H9 (cell line): ENCODE measurements at regions not wholly inside any gene's neighbourhood (a gene's known extent, or its start where the extent isn't known, plus 50 kb on each side); places are given as distances from the start of the nearest gene placed in this dataset.

ENCODE experiments used
- DNase-seq: peaks from one replicate; pipeline ENCODE4 v3.0.0-alpha.2; 2017
- H2AFZ ChIP-seq: one replicate; pipeline ENCODE4 v1.6.1; 2013; ENCODE audit warnings: mild to moderate bottlenecking, low read length, control low read depth, moderate library complexity
- H2AK5ac ChIP-seq: 2 replicates; pipeline ENCODE4 v1.6.1; 2013; ENCODE audit warnings: low read length, control low read depth, mixed read lengths; ENCODE audit not compliant: insufficient read length
- H2BK120ac ChIP-seq: one replicate; pipeline ENCODE4 v1.6.1; 2013; ENCODE audit warnings: low read depth, mild to moderate bottlenecking, low read length, control low read depth, inconsistent platforms; ENCODE audit not compliant: poor library complexity, severe bottlenecking
- H2BK12ac ChIP-seq: 2 replicates; pipeline ENCODE4 v1.6.1; 2013; ENCODE audit warnings: low read length, control low read depth, mixed read lengths, low read depth; ENCODE audit not compliant: insufficient read length
- H2BK15ac ChIP-seq: 2 replicates; pipeline ENCODE4 v1.6.1; 2013; ENCODE audit warnings: low read depth, low read length, control low read depth
- H2BK20ac ChIP-seq: one replicate; pipeline ENCODE4 v1.6.1; 2013; ENCODE audit warnings: low read depth, mild to moderate bottlenecking, low read length, control low read depth, inconsistent platforms; ENCODE audit not compliant: poor library complexity, severe bottlenecking
- H2BK5ac ChIP-seq: 2 replicates; pipeline ENCODE4 v1.6.1; 2013; ENCODE audit warnings: low read length, control low read depth, mixed read lengths; ENCODE audit not compliant: insufficient read length
- H3K14ac ChIP-seq: 2 replicates; pipeline ENCODE4 v1.6.1; 2013; ENCODE audit warnings: low read length, control low read depth; ENCODE audit not compliant: insufficient read depth
- H3K18ac ChIP-seq: 2 replicates; pipeline ENCODE4 v1.6.1; 2013; ENCODE audit warnings: low read depth, mild to moderate bottlenecking, mixed read lengths, low read length, control low read depth; ENCODE audit not compliant: insufficient read length
- H3K23ac ChIP-seq: 2 replicates; pipeline ENCODE4 v1.6.1; 2013; ENCODE audit warnings: low read length, control low read depth, mixed read lengths, low read depth; ENCODE audit not compliant: insufficient read length
- H3K23me2 ChIP-seq: 2 replicates; pipeline ENCODE4 v1.6.1; 2013; ENCODE audit warnings: low read depth, mild to moderate bottlenecking, mixed read lengths, low read length, control low read depth; ENCODE audit not compliant: insufficient read length, poor library complexity, severe bottlenecking
- H3K27ac ChIP-seq: 2 replicates; pipeline ENCODE4 v1.5.1; 2013; ENCODE audit warnings: low read length, control low read depth, mixed read lengths, low read depth; ENCODE audit not compliant: insufficient read length
- H3K27me3 ChIP-seq: 2 replicates; pipeline ENCODE4 v1.6.1; 2013; ENCODE audit warnings: low read length, control low read depth, inconsistent platforms; ENCODE audit not compliant: insufficient read depth
- H3K4ac ChIP-seq: 2 replicates; pipeline ENCODE4 v1.6.1; 2013; ENCODE audit warnings: low read depth, mild to moderate bottlenecking, control low read depth, inconsistent platforms, low read length, moderate library complexity
- H3K4me1 ChIP-seq: 2 replicates; pipeline ENCODE4 v1.6.1; 2013; ENCODE audit warnings: low read length, control low read depth, inconsistent platforms; ENCODE audit not compliant: insufficient read depth
- H3K4me2 ChIP-seq: 2 replicates; pipeline ENCODE4 v1.6.1; 2013; ENCODE audit warnings: low read length, control low read depth, mixed read lengths; ENCODE audit not compliant: insufficient read length, insufficient read depth
- H3K56ac ChIP-seq: 2 replicates; pipeline ENCODE4 v1.6.1; 2013; ENCODE audit warnings: low read depth, mild to moderate bottlenecking, mixed read lengths, low read length, control low read depth; ENCODE audit not compliant: insufficient read length
- H3K79me1 ChIP-seq: 2 replicates; pipeline ENCODE4 v1.6.1; 2013; ENCODE audit warnings: low read depth, mild to moderate bottlenecking, moderate library complexity, low read length, control low read depth, inconsistent platforms; ENCODE audit not compliant: insufficient read depth, poor library complexity, severe bottlenecking
- H3K79me2 ChIP-seq: 2 replicates; pipeline ENCODE4 v1.6.1; 2013; ENCODE audit warnings: low read length, control low read depth, inconsistent platforms; ENCODE audit not compliant: insufficient read depth
- H3K9ac ChIP-seq: 2 replicates; pipeline ENCODE4 v1.6.1; 2013; ENCODE audit warnings: low read length, control low read depth, mixed read lengths; ENCODE audit not compliant: insufficient read length; ENCODE audit errors: extremely low read depth
- H3K9me3 ChIP-seq: one replicate; pipeline ENCODE4 v1.6.1; 2013; ENCODE audit warnings: low read depth, low read length, inconsistent platforms; ENCODE audit not compliant: control insufficient read depth
- H3T11ph ChIP-seq: one replicate; pipeline ENCODE4 v1.6.1; 2013; ENCODE audit warnings: mild to moderate bottlenecking, low read length, control low read depth, inconsistent platforms
- H4K20me1 ChIP-seq: one replicate; pipeline ENCODE4 v1.6.1; 2013; ENCODE audit not compliant: control insufficient read depth, insufficient read length, insufficient read depth
- H4K5ac ChIP-seq: 2 replicates; pipeline ENCODE4 v1.6.1; 2013; ENCODE audit warnings: low read depth, mild to moderate bottlenecking, mixed read lengths, low read length, control low read depth; ENCODE audit not compliant: insufficient read length
- H4K8ac ChIP-seq: replicated peaks from 2 replicates; pipeline ENCODE4 v1.6.1; 2013; ENCODE audit warnings: low read length, control low read depth, mixed read lengths, low read depth; ENCODE audit not compliant: insufficient read length
- H4K91ac ChIP-seq: 2 replicates; pipeline ENCODE4 v1.6.1; 2013; ENCODE audit warnings: low read depth, mild to moderate bottlenecking, moderate library complexity, mixed read lengths, low read length, control low read depth; ENCODE audit not compliant: insufficient read length
- H3K27ac Mint-ChIP-seq, 3 experiments: 2 replicates in 2 of 3; 3 replicates in 1 of 3; pipeline ENCODE4 v1.8.0; 2020 to 2021; ENCODE audit warnings: mixed read lengths in 3 of 3, mild to moderate bottlenecking in 1 of 3, moderate library complexity in 1 of 3
- H3K27me3 Mint-ChIP-seq: 2 replicates; pipeline ENCODE4 v1.8.0; 2021; ENCODE audit warnings: low read depth, mild to moderate bottlenecking, moderate library complexity, mixed read lengths
- H3K36me3 Mint-ChIP-seq, 3 experiments: 2 replicates in 2 of 3; 3 replicates in 1 of 3; pipeline ENCODE4 v1.8.0; 2020 to 2021; ENCODE audit warnings: low read depth in 3 of 3, mixed read lengths in 3 of 3; ENCODE audit not compliant: insufficient read depth in 1 of 3
- H3K4me1 Mint-ChIP-seq, 2 experiments: 2 replicates each; pipeline ENCODE4 v1.8.0; 2020; ENCODE audit warnings: mixed read lengths in 2 of 2
- H3K4me3 Mint-ChIP-seq, 2 experiments: 2 replicates in 1 of 2; 3 replicates in 1 of 2; pipeline ENCODE4 v1.8.0; 2020 to 2021; ENCODE audit warnings: mild to moderate bottlenecking in 2 of 2, mixed read lengths in 2 of 2, moderate library complexity in 1 of 2
- H3K9me3 Mint-ChIP-seq, 2 experiments: 2 replicates in 1 of 2; 3 replicates in 1 of 2; pipeline ENCODE4 v1.8.0; 2020; ENCODE audit warnings: mild to moderate bottlenecking in 2 of 2, mixed read lengths in 2 of 2, moderate library complexity in 1 of 2
- CTCF ChIP-seq: fragments of 200-600 bp; sonication (generic); conservative IDR thresholded peaks from 3 replicates; pipeline ENCODE4 v1.8.0; 2021; ENCODE audit warnings: antibody characterized with exemption, mild to moderate bottlenecking
- WGBS: extraction: QIAGEN DNeasy Blood & Tissue Kit; methylation state at CpG from one replicate; pipeline ENCODE4 v1.1.7; 2013; ENCODE audit warnings: missing lambda C conversion rate, low lambda C conversion rate, mixed read lengths; ENCODE audit not compliant: insufficient read length; ENCODE audit errors: extremely low coverage; 5-methylcytosine and 5-hydroxymethylcytosine counted together

- Mint-ChIP-seq H3K27me3 (no peaks in the 10 kb centered on the region), H3K27ac (no peak overlapping the region), H3K9me3 (no peaks in the 10 kb centered on the region), H3K4me1 (peaks cover 13 to 15% of the 10 kb centered on the region in 2 experiments), H3K36me3 (no peaks in the 10 kb centered on the region), H3K4me3 (no peak overlapping the region)
- no peak overlapping the region for H2BK15ac ChIP-seq
- WGBS, result no CpG with 5 or more reads among the region's 3 CpGs
- H3K27me3 ChIP-seq, result no peaks in the 10 kb centered on the region
- no peak overlapping the region for H3K4ac ChIP-seq
- no peak overlapping the region for H2AK5ac ChIP-seq
- no peak overlapping the region for H2AFZ ChIP-seq
- no peak overlapping the region for H4K8ac ChIP-seq
- no peak overlapping the region for H3K18ac ChIP-seq
- no peak overlapping the region for H3K56ac ChIP-seq
- no peaks in the 10 kb centered on the region for H3K9me3 ChIP-seq
- no peak overlapping the region for H3K14ac ChIP-seq
- H3K79me1 ChIP-seq, result no peaks in the 10 kb centered on the region
- DNase-seq, result no peak
- no peak overlapping the region for H2BK120ac ChIP-seq
- H2BK12ac ChIP-seq, result no peak overlapping the region
- no peaks in the 10 kb centered on the region for H3K23me2 ChIP-seq
- H3K27ac ChIP-seq, result no peak overlapping the region
- H2BK20ac ChIP-seq, result no peak overlapping the region
- H3K4me1 ChIP-seq, result no peaks in the 10 kb centered on the region
- H2BK5ac ChIP-seq, result no peak overlapping the region
- H3T11ph ChIP-seq, result no peak overlapping the region
- TF ChIP-seq CTCF, result no peak
- H3K79me2 ChIP-seq, result no peaks in the 10 kb centered on the region
- H3K23ac ChIP-seq, result no peak overlapping the region
- no peak overlapping the region for H3K4me2 ChIP-seq
- H4K91ac ChIP-seq, result no peak overlapping the region
- no peaks in the 10 kb centered on the region for H4K20me1 ChIP-seq
- no peak overlapping the region for H4K5ac ChIP-seq
- no peak overlapping the region for H3K9ac ChIP-seq
These were observed 337.0 kb upstream of the MEOX2 start for GRCh38 chr7:16023503-16023902.
